Endothelial cell of umbilical vein (primary cell): ENCODE measurements at regions not wholly inside any gene's neighbourhood (a gene's known extent, or its start where the extent isn't known, plus 50 kb on each side); places are given as distances from the start of the nearest gene placed in this dataset.

ENCODE experiments used
- BruUV-seq: library from RNA; stranded (reverse); fragments of 400-500 nt; replicated peaks from 2 replicates; lab custom pipeline; 2021; lab: Mats Ljungman, UMichigan
- CTCF ChIA-PET: fragments of 300-600, 350-600 bp; sonication (Branson Sonifier 250); formaldehyde crosslinking; loops from one replicate; lab custom pipeline; 2021; ENCODE audit warnings: antibody characterized with exemption, inconsistent platforms; lab: Charles Lee
- POLR2A ChIA-PET: fragments of 300-600, 350-600 bp; sonication (Branson Sonifier 250); formaldehyde crosslinking; loops from one replicate; lab custom pipeline; 2021; ENCODE audit warnings: antibody characterized with exemption, inconsistent platforms; lab: Charles Lee
- DNase-seq: peaks from one replicate; pipeline ENCODE4 v3.0.0-alpha.2; 2011; ENCODE audit warnings: low read depth, low spot score
- FAIRE-seq: peaks from 2 replicates; lab custom pipeline; 2011; peaks lifted over from hg19 to GRCh38; lab: Jason Lieb, UNC
- H2AFZ ChIP-seq: 2 replicates; pipeline ENCODE4 v1.6.0; 2012; ENCODE audit warnings: low read depth, low read length, control low read depth, inconsistent platforms
- H3K27ac ChIP-seq: 2 replicates; pipeline ENCODE4 v1.5.1; 2011; ENCODE audit warnings: low read depth, mild to moderate bottlenecking, control low read depth, low read length, moderate library complexity; ENCODE audit not compliant: insufficient read depth
- H3K27me3 ChIP-seq, 2 experiments: 2 replicates each; pipeline versions ENCODE4 v1.6.0 to v1.6.1; 2011; ENCODE audit warnings: low read length in 2 of 2, mixed read lengths in 1 of 2; ENCODE audit not compliant: control insufficient read depth in 2 of 2, insufficient read depth in 2 of 2
- H3K36me3 ChIP-seq, 2 experiments: 2 replicates in 1 of 2; 3 replicates in 1 of 2; pipeline ENCODE4 v1.5.1; 2011; ENCODE audit warnings: low read length in 2 of 2, mild to moderate bottlenecking in 1 of 2, moderate library complexity in 1 of 2; ENCODE audit not compliant: control insufficient read depth in 2 of 2, insufficient read depth in 2 of 2; ENCODE audit errors: extremely low read depth in 1 of 2
- H3K4me1 ChIP-seq: 3 replicates; pipeline ENCODE4 v1.5.1; 2011; ENCODE audit warnings: mild to moderate bottlenecking, low read length; ENCODE audit not compliant: control insufficient read depth, insufficient read depth; ENCODE audit errors: extremely low read depth
- H3K4me2 ChIP-seq: 2 replicates; pipeline ENCODE4 v1.6.1; 2011; ENCODE audit warnings: low read length, control low read depth, mixed read lengths; ENCODE audit not compliant: insufficient read depth
- H3K4me3 ChIP-seq, 3 experiments: fragments of 200-600 bp in 1 of 3; sonication (generic), shearing (Covaris generic) in 1 of 3; replicated peaks in 1 of 3; 2 replicates each; pipeline ENCODE4 v1.5.1; 2011 to 2016; ENCODE audit warnings: control low read depth in 3 of 3, low read length in 3 of 3, mild to moderate bottlenecking in 2 of 3, inconsistent platforms in 1 of 3, low read depth in 1 of 3, moderate library complexity in 1 of 3; ENCODE audit not compliant: insufficient read depth in 1 of 3
- H3K79me2 ChIP-seq: 2 replicates; pipeline ENCODE4 v1.6.0; 2012; ENCODE audit warnings: low read length, inconsistent platforms; ENCODE audit not compliant: control insufficient read depth, insufficient read depth
- H3K9ac ChIP-seq: replicated peaks from 2 replicates; pipeline ENCODE3; 2011; ENCODE audit warnings: low read length, control low read depth; ENCODE audit not compliant: insufficient read depth; ENCODE audit errors: extremely low read depth
- H3K9me1 ChIP-seq: replicated peaks from 3 replicates; pipeline ENCODE4 v1.6.0; 2011; ENCODE audit warnings: mild to moderate bottlenecking, low read length; ENCODE audit not compliant: control insufficient read depth, insufficient read depth; ENCODE audit errors: extremely low read depth
- H3K9me3 ChIP-seq: replicated peaks from 2 replicates; pipeline ENCODE4 v1.5.1; 2012; ENCODE audit warnings: low read length, inconsistent platforms; ENCODE audit not compliant: control insufficient read depth, insufficient read depth
- H4K20me1 ChIP-seq: replicated peaks from 2 replicates; pipeline ENCODE3; 2011; ENCODE audit warnings: mild to moderate bottlenecking, low read length; ENCODE audit not compliant: control insufficient read depth, insufficient read depth; ENCODE audit errors: extremely low read depth
- EZH2 ChIP-seq: IDR thresholded peaks from 2 replicates; pipeline ENCODE4 v1.6.1; 2012; ENCODE audit warnings: borderline replicate concordance, low read depth, mild to moderate bottlenecking, moderate library complexity, low read length, inconsistent platforms; ENCODE audit not compliant: severe bottlenecking
- FOS ChIP-seq: IDR thresholded peaks from 2 replicates; pipeline ENCODE4 v1.6.1; 2011; ENCODE audit warnings: mild to moderate bottlenecking, low read length, moderate library complexity, borderline replicate concordance; ENCODE audit not compliant: insufficient read depth
- GATA2 ChIP-seq: IDR thresholded peaks from 2 replicates; pipeline ENCODE4 v1.7.0; 2011; ENCODE audit warnings: low read depth, mild to moderate bottlenecking, moderate library complexity, mixed read lengths, low read length; ENCODE audit not compliant: insufficient read length, insufficient read depth
- JUN ChIP-seq: IDR thresholded peaks from 2 replicates; pipeline ENCODE4 v1.6.1; 2011; ENCODE audit warnings: borderline replicate concordance, low read depth; ENCODE audit not compliant: insufficient read length, insufficient read depth
- MYC ChIP-seq: IDR thresholded peaks from one replicate; pipeline ENCODE4 v1.6.1; 2011; ENCODE audit warnings: mild to moderate bottlenecking, low read depth, low read length
- POLR2A ChIP-seq: IDR thresholded peaks from 2 replicates; pipeline ENCODE4 v1.6.1; 2012; ENCODE audit warnings: low read depth, mild to moderate bottlenecking, control low read depth, low read length
- POLR2AphosphoS5 ChIP-seq: IDR thresholded peaks from 2 replicates; pipeline ENCODE4 v1.6.1; 2012; ENCODE audit warnings: low read depth, mild to moderate bottlenecking, control low read depth, low read length, moderate library complexity; ENCODE audit not compliant: insufficient read depth
- dilution Hi-C: fragments of 300-500 bp; cut with MboI; formaldehyde crosslinking; loops from one replicate; pipeline ENCODE4 v1.15.0; 2019; ENCODE audit warnings: low sequenced_read_pairs; ENCODE audit not compliant: extremely low pct_ligation_motif_present
- intact Hi-C: fragments of 100-400 bp; cut with micrococcal nuclease; formaldehyde crosslinking; loops from one replicate; pipeline ENCODE4 v1.10.0; 2022
- TF ChIP-seq, protein P1 (sequence below), 2 donors: IDR thresholded peaks; 1 replicate in 1 of 2; 2 replicates in 1 of 2; pipeline ENCODE4 v1.5.1; 2011; ENCODE audit warnings: low read length in 2 of 2, mild to moderate bottlenecking in 2 of 2, moderate library complexity in 2 of 2, control low read depth in 1 of 2, inconsistent platforms in 1 of 2, low read depth in 1 of 2; ENCODE audit not compliant: insufficient read depth in 1 of 2; ENCODE audit errors: extremely low read depth in 1 of 2
- TF ChIP-seq, protein P2 (sequence below): IDR thresholded peaks from 2 replicates; pipeline ENCODE4 v1.6.1; 2011; ENCODE audit not compliant: insufficient read depth, insufficient read length

DNA sequence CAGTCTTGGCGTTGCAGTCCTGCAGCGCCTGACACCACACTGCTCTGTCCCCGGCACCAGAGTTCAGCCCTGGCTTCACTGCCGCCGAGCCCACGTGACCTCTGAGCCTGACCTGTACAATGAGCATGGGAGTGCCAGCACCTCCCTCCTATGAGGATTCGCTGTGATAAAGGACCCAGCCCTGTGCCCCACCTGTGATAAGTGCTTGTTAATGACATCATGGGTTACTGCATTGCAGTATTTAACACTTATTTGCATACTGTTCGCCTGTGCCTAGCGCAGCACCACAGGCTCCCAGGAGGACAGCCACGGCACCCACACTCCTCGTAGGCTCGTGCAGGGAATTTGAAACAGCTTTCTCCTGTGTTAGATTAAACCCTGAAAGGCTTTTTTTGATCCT, 118.2 kb upstream of the GSC start:
- no peak overlapping the region for H3K4me2 ChIP-seq
- CTCF ChIA-PET, result no interaction called here
- FAIRE-seq, result no peak

More for the DNA sequence above, 118.2 kb upstream of the GSC start:
- H3K27ac ChIP-seq, result no peak overlapping the region
- H3K9me1 ChIP-seq, result no peaks in the 10 kb centered on the region
- no peak for DNase-seq
- H2AFZ ChIP-seq, result no peak overlapping the region
- no peaks in the 10 kb centered on the region for H3K9me3 ChIP-seq
- no peaks in the 10 kb centered on the region for H4K20me1 ChIP-seq
- no peaks in the 10 kb centered on the region for H3K4me1 ChIP-seq
- BruUV-seq, result no TSS peak
- no peak overlapping the region for H3K4me3 ChIP-seq
- no peaks in the 10 kb centered on the region for H3K79me2 ChIP-seq
- POLR2A ChIA-PET, result no interaction called here
- no peaks in the 10 kb centered on the region for H3K36me3 ChIP-seq
- dilution Hi-C loops (no loop called here), intact Hi-C loops (no loop called here)
- H3K9ac ChIP-seq, result no peak overlapping the region
- TF ChIP-seq MYC, result no peak
- TF ChIP-seq, protein P1, sequence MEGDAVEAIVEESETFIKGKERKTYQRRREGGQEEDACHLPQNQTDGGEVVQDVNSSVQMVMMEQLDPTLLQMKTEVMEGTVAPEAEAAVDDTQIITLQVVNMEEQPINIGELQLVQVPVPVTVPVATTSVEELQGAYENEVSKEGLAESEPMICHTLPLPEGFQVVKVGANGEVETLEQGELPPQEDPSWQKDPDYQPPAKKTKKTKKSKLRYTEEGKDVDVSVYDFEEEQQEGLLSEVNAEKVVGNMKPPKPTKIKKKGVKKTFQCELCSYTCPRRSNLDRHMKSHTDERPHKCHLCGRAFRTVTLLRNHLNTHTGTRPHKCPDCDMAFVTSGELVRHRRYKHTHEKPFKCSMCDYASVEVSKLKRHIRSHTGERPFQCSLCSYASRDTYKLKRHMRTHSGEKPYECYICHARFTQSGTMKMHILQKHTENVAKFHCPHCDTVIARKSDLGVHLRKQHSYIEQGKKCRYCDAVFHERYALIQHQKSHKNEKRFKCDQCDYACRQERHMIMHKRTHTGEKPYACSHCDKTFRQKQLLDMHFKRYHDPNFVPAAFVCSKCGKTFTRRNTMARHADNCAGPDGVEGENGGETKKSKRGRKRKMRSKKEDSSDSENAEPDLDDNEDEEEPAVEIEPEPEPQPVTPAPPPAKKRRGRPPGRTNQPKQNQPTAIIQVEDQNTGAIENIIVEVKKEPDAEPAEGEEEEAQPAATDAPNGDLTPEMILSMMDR (IDR thresholded peaks at IDR 0.05; ENCODE audit: extremely low read depth in 1 of 2, insufficient read depth in 1 of 2, low read depth in 1 of 2, low read length in 2 of 2), result no peak
- TF ChIP-seq, protein P2, sequence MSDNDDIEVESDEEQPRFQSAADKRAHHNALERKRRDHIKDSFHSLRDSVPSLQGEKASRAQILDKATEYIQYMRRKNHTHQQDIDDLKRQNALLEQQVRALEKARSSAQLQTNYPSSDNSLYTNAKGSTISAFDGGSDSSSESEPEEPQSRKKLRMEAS, result no peak
- TF ChIP-seq POLR2AphosphoS5, result no peak
- TF ChIP-seq FOS, result no peak
- no peak for TF ChIP-seq EZH2
- no peak for TF ChIP-seq POLR2A
- TF ChIP-seq GATA2, result no peak
- no peak for TF ChIP-seq JUN
- H3K27me3 ChIP-seq, result no peaks in the 10 kb centered on the region
